Esophagus muscularis mucosa (tissue), 4 donors: ENCODE measurements at regions not wholly inside any gene's neighbourhood (a gene's known extent, or its start where the extent isn't known, plus 50 kb on each side); places are given as distances from the start of the nearest gene placed in this dataset.

Source experiments
- DNase-seq: peaks from one replicate; pipeline ENCODE4 v3.0.0-alpha.2; 2017; ENCODE audit errors: extremely low spot score
- H3K27ac ChIP-seq, 4 donors: fragments of 200-600 bp; sonication (generic); replicated peaks in 1 of 4; 1 replicate in 3 of 4; 2 replicates in 1 of 4; pipeline ENCODE4 v1.5.1; 2016 to 2019; ENCODE audit warnings: mild to moderate bottlenecking in 1 of 4
- H3K27me3 ChIP-seq, 4 donors: fragments of 200-600 bp; sonication (generic); one replicate each; pipeline versions ENCODE4 v1.5.1 to v1.6.0; 2016 to 2019
- H3K36me3 ChIP-seq, 4 donors: fragments of 200-600 bp; sonication (generic); one replicate each; pipeline ENCODE4 v1.5.1; 2016 to 2019
- H3K4me1 ChIP-seq, 4 donors: fragments of 200-600 bp; sonication (generic); one replicate each; pipeline ENCODE4 v1.5.1; 2016 to 2019
- H3K4me3 ChIP-seq, 4 donors: fragments of 200-600 bp; sonication (generic); 1 replicate in 2 of 4; 2 replicates in 2 of 4; pipeline ENCODE4 v1.5.1; 2016 to 2019; ENCODE audit warnings: mild to moderate bottlenecking in 4 of 4, moderate library complexity in 1 of 4
- H3K9me3 ChIP-seq, 4 donors: fragments of 200-600 bp; sonication (generic); 1 replicate in 3 of 4; 2 replicates in 1 of 4; pipeline ENCODE4 v1.5.1; 2016 to 2019
- EP300 ChIP-seq: sonication (generic); formaldehyde crosslinking; IDR thresholded peaks from one replicate; pipeline ENCODE4 v1.6.1; 2017; ENCODE audit warnings: antibody characterized with exemption
- POLR2A ChIP-seq: fragments of 450-650 bp; IDR thresholded peaks from one replicate; pipeline ENCODE4 v1.6.1; 2017; ENCODE audit warnings: antibody characterized with exemption, moderate library complexity, mild to moderate bottlenecking, low read depth
- POLR2AphosphoS5 ChIP-seq, 2 donors: sonication (generic); formaldehyde crosslinking; IDR thresholded peaks; one replicate each; pipeline ENCODE4 v1.6.1; 2017; ENCODE audit warnings: antibody characterized with exemption in 2 of 2
- WGBS: methylation state at CpG from one replicate; pipeline ENCODE4 v1.1.5; 2018; 5-methylcytosine and 5-hydroxymethylcytosine counted together
- intact Hi-C: fragments of 100-400 bp; cut with DNase I; formaldehyde crosslinking; loops from one replicate; pipeline ENCODE4 v1.15.1; 2023
- TF ChIP-seq, protein P1 (sequence below), 3 experiments: fragments of 200-600 bp in 2 of 3; fragments of 450-650 bp in 1 of 3; sonication (generic) in 2 of 3; IDR thresholded peaks; one replicate each; pipeline ENCODE4 v1.5.1; 2017 to 2019; ENCODE audit warnings: antibody characterized with exemption in 3 of 3, mild to moderate bottlenecking in 2 of 3, moderate library complexity in 1 of 3

DNA sequence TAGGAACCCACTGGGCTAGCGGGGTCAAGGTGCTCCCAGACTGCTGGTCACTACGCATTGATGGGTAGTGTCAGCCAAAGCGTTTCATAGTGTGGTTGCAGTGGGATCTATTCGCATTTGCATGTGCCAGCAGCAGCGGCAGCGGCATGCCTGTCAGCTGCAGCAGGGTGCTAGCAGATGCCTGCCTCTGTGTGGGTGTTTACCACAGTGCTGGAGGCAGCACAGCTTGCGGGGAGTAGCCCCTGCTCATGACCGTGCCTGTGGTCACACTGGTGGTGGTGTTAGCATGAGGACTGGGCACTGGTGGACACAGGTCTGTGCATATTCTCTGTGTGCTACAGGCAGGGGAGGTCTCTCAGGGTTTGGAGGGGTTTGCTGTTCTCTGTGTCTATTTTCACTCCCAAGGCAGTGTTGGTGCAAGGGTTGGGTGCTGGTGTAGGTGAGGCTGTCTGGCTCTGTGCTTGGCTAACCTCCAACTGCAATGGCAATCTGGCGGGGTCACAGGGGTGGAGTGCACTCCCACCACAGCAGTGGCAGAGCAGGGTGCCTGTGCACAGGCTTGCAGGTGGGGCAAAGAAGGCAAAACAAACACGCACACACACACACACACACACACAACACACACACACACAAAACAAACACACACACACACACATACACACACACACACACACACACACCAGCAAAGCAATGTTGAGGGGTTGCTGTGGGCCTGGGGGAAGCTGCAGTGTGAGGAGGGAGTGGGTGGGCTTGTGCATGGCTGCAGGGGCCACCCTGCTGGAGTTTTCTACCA, 184.4 kb downstream of the GLUD2 start:
- no peak for TF ChIP-seq POLR2A
- no peak for TF ChIP-seq EP300
- no peak for TF ChIP-seq POLR2AphosphoS5 (IDR thresholded peaks at IDR 0.05)
- TF ChIP-seq, protein P1, sequence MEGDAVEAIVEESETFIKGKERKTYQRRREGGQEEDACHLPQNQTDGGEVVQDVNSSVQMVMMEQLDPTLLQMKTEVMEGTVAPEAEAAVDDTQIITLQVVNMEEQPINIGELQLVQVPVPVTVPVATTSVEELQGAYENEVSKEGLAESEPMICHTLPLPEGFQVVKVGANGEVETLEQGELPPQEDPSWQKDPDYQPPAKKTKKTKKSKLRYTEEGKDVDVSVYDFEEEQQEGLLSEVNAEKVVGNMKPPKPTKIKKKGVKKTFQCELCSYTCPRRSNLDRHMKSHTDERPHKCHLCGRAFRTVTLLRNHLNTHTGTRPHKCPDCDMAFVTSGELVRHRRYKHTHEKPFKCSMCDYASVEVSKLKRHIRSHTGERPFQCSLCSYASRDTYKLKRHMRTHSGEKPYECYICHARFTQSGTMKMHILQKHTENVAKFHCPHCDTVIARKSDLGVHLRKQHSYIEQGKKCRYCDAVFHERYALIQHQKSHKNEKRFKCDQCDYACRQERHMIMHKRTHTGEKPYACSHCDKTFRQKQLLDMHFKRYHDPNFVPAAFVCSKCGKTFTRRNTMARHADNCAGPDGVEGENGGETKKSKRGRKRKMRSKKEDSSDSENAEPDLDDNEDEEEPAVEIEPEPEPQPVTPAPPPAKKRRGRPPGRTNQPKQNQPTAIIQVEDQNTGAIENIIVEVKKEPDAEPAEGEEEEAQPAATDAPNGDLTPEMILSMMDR (IDR thresholded peaks at IDR 0.05) = no peak
- Histone ChIP-seq H3K27ac (no peak overlapping the region), H3K9me3 (no peaks in the 10 kb centered on the region), H3K27me3 (no peaks in the 10 kb centered on the region), H3K36me3 (no peaks in the 10 kb centered on the region), H3K4me1 (no peaks in the 10 kb centered on the region), H3K4me3 (no peak overlapping the region)
- no peak for DNase-seq
- intact Hi-C loops = no loop called here
- 87% methylated on average over 7 of the region's 10 CpGs for WGBS

DNA sequence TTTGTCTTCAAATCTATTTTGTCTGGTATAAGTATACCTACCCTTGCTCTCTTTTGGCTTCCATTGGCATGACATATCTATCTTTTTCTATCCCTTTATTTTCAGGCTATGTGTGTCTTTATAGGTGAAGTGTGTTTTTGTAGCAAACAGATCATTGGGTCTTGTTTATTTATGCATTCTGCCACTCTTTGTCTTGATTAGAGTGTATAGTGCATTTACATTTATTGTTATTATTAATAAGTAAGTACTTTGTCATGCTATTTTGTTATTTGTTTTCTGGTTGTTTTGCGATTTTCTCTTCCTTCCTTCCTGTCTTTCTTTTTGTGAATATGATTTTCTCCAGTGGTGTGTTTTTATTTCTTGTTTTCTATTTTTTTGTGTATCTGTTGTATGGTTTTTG, 188.6 kb downstream of the GLUD2 start:
- Histone ChIP-seq H3K27me3 (no peaks in the 10 kb centered on the region), H3K9me3 (no peaks in the 10 kb centered on the region), H3K27ac (no peak overlapping the region), H3K4me3 (no peak overlapping the region), H3K36me3 (no peaks in the 10 kb centered on the region), H3K4me1 (no peaks in the 10 kb centered on the region)
- WGBS = 68% methylated on average over 1 of the region's 1 CpG
- DNase-seq = no peak
- intact Hi-C loops = no loop called here
- TF ChIP-seq POLR2A (no peak), POLR2AphosphoS5 (IDR thresholded peaks at IDR 0.05) (no peak), EP300 (no peak)
- TF ChIP-seq, protein P1 (IDR thresholded peaks at IDR 0.05) = no peak

DNA sequence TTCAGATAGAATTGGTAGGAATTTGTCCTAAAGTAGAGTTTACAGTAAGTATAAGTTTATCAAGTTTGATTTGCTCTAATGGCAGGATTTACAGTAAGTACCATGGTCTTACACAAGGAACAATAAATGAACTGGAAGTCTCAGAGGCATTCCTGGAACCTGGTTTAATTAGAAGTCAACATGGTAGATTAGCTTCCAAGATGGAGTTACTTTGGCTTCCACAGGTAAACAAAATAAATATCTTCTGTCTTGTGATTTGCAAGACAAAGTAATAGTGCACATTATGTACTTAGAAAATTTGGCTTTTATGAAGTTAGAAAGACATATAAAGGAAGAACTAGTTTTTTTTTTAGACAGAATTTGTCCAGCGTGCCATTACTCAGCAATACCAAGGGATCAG, 190.7 kb downstream of the GLUD2 start:
- Histone ChIP-seq H3K27ac (no peak overlapping the region), H3K9me3 (no peaks in the 10 kb centered on the region), H3K36me3 (no peaks in the 10 kb centered on the region), H3K4me1 (no peaks in the 10 kb centered on the region), H3K4me3 (no peak overlapping the region), H3K27me3 (no peaks in the 10 kb centered on the region)
- no peak for DNase-seq
- intact Hi-C loops = no loop called here
- TF ChIP-seq POLR2A (no peak), EP300 (no peak), POLR2AphosphoS5 (IDR thresholded peaks at IDR 0.05) (no peak)
- TF ChIP-seq, protein P1 (IDR thresholded peaks at IDR 0.05) = no peak
- WGBS = 63% methylated on average over 1 of the region's 1 CpG

DNA sequence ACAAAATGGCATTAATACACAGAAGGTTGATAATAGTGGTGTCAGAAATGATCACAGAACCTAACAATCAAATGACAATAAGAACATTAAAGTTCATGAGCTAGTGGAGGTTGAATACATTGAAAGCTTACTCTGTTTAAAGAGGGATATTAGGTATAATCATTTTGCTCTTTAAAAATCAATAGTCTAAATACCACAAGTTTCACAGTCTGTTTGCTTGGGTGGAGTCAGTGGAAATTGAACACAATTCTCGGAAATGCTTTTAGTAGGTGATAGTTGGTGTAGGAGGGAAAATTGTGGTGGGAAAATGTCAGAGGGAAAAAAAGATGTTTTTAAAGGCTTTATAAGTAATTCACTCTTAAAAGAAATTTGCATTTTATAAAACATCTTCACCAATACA, 197.1 kb downstream of the GLUD2 start:
- DNase-seq = no peak
- H3K9me3 ChIP-seq = no peaks in the 10 kb centered on the region
- no peak overlapping the region for H3K27ac ChIP-seq
- 82% methylated on average over 1 of the region's 1 CpG for WGBS
- intact Hi-C loops = no loop called here
- no peaks in the 10 kb centered on the region for H3K4me1 ChIP-seq
- H3K36me3 ChIP-seq = no peaks in the 10 kb centered on the region
- H3K4me3 ChIP-seq = no peak overlapping the region
- H3K27me3 ChIP-seq = no peaks in the 10 kb centered on the region
- TF ChIP-seq EP300 (no peak), POLR2A (no peak), POLR2AphosphoS5 (IDR thresholded peaks at IDR 0.05) (no peak)
- TF ChIP-seq, protein P1 (IDR thresholded peaks at IDR 0.05) = no peak

DNA sequence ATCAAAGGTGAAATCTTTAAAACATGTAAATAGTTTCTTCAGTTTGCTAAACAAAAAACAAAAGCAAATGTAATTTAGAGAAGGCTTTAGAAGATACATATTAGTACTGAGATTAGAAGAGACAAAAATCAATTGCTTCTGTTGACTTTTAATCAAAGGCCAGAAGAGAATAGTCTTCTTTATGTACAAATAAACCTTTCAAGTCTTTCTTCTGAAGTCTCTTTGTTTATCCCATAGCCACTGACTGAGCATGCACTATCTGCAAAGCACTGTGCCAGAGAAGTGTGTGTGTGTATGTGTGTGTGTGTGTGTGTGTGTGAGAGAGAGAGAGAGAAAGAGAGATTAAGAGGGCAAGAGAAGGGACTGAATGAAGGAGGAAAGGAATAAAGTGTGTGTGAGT, 198.4 kb downstream of the GLUD2 start:
- no peaks in the 10 kb centered on the region for H3K4me1 ChIP-seq
- intact Hi-C loops = no loop called here
- TF ChIP-seq, protein P1 (IDR thresholded peaks at IDR 0.05) = no peak
- no peak for TF ChIP-seq POLR2AphosphoS5 (IDR thresholded peaks at IDR 0.05)
- no peak for TF ChIP-seq EP300
- TF ChIP-seq POLR2A = no peak

More for the DNA sequence above, 198.4 kb downstream of the GLUD2 start:
- Histone ChIP-seq H3K9me3 (no peaks in the 10 kb centered on the region), H3K27me3 (no peaks in the 10 kb centered on the region), H3K27ac (no peak overlapping the region), H3K36me3 (no peaks in the 10 kb centered on the region), H3K4me3 (no peak overlapping the region)
- DNase-seq = no peak
